GM04503 (cell line): ENCODE measurements at regions not wholly inside any gene's neighbourhood (a gene's known extent, or its start where the extent isn't known, plus 50 kb on each side); places are given as distances from the start of the nearest gene placed in this dataset.
"Not testable (repeated sequence)": the region's sequence is repeated elsewhere in the genome, so short reads cannot be mapped to it uniquely, and the experiment has no call there.

Experiments
- DNase-seq: peaks from one replicate; pipeline ENCODE4 v3.0.0-alpha.2; 2012; ENCODE audit warnings: low read depth

GRCh38 chr6:3551716-3552511 lies 95.1 kb upstream of the SLC22A23 start:
- DNase-seq, result no peak

- DNase-seq, result no peak
These were observed 92.6 kb upstream of the SLC22A23 start for GRCh38 chr6:3549314-3549940.

- DNase-seq, result no peak
These were observed 89.3 kb upstream of the SLC22A23 start for GRCh38 chr6:3546121-3546520.

- no peak for DNase-seq
These were observed 88.3 kb upstream of the SLC22A23 start for GRCh38 chr6:3545156-3545555.

GRCh38 chr6:3542032-3542640 lies 85.3 kb upstream of the SLC22A23 start:
- no peak for DNase-seq

- no peak for DNase-seq
These were observed 84.2 kb upstream of the SLC22A23 start for GRCh38 chr6:3541006-3541585.

GRCh38 chr6:3540253-3540820 lies 83.5 kb upstream of the SLC22A23 start:
- no peak for DNase-seq

- DNase-seq, result no peak
These were observed 81.7 kb upstream of the SLC22A23 start for GRCh38 chr6:3538536-3538935.

GRCh38 chr6:3536901-3537300 lies 80.1 kb upstream of the SLC22A23 start:
- DNase-seq, result no peak

GRCh38 chr6:3535776-3536435 lies 79.1 kb upstream of the SLC22A23 start:
- DNase-seq, result no peak

- no peak for DNase-seq
These were observed 78.4 kb upstream of the SLC22A23 start for GRCh38 chr6:3535033-3535775.

GRCh38 chr6:3534599-3534998 lies 77.7 kb upstream of the SLC22A23 start:
- DNase-seq, result no peak

GRCh38 chr6:3533981-3534380 lies 77.1 kb upstream of the SLC22A23 start:
- no peak for DNase-seq

- DNase-seq, result no peak
These were observed 75.6 kb upstream of the SLC22A23 start for GRCh38 chr6:3532296-3532916.

GRCh38 chr6:3531481-3531880 lies 74.6 kb upstream of the SLC22A23 start:
- DNase-seq, result no peak

GRCh38 chr6:3530515-3530914 lies 73.7 kb upstream of the SLC22A23 start:
- DNase-seq, result no peak

GRCh38 chr6:3529721-3530120 lies 72.9 kb upstream of the SLC22A23 start:
- no peak for DNase-seq

- no peak for DNase-seq
These were observed 72.4 kb upstream of the SLC22A23 start for GRCh38 chr6:3529232-3529631.

- DNase-seq, result not testable (repeated sequence)
These were observed 71.3 kb upstream of the SLC22A23 start for GRCh38 chr6:3528081-3528671.

GRCh38 chr6:3527651-3527977 lies 70.8 kb upstream of the SLC22A23 start:
- no peak for DNase-seq
